Loucy (cell line): ENCODE measurements at regions not wholly inside any gene's neighbourhood (a gene's known extent, or its start where the extent isn't known, plus 50 kb on each side); places are given as distances from the start of the nearest gene placed in this dataset.

Source experiments
- CTCF ChIP-seq: fragments of 200-600 bp; sonication (generic); conservative IDR thresholded peaks from 2 replicates; pipeline ENCODE4 v1.5.1; 2014; ENCODE audit warnings: mild to moderate bottlenecking, antibody characterized with exemption, low read length
- EZH2phosphoT487 ChIP-seq: fragments of 200-600 bp; IDR thresholded peaks from 2 replicates; pipeline ENCODE4 v1.6.1; 2018; ENCODE audit warnings: antibody characterized with exemption, mild to moderate bottlenecking, moderate library complexity, borderline replicate concordance

- TF ChIP-seq CTCF, result no peak
- no peak for TF ChIP-seq EZH2phosphoT487
These were observed 241.6 kb downstream of the LMX1A start for GRCh38 chr1:165114889-165115285.
